Mucosa of rectum (tissue), 2 donors: ENCODE measurements at regions not wholly inside any gene's neighbourhood (a gene's known extent, or its start where the extent isn't known, plus 50 kb on each side); places are given as distances from the start of the nearest gene placed in this dataset.

Experiments
- H3K27ac ChIP-seq, 2 donors: one replicate each; pipeline ENCODE4 v1.7.0; 2013; ENCODE audit warnings: inconsistent platforms in 2 of 2, low read depth in 2 of 2, low read length in 2 of 2
- H3K27me3 ChIP-seq, 2 donors: one replicate each; pipeline ENCODE4 v1.7.0; 2013; ENCODE audit warnings: low read length in 2 of 2; ENCODE audit not compliant: control insufficient read depth in 2 of 2, insufficient read depth in 2 of 2
- H3K36me3 ChIP-seq, 2 donors: one replicate each; pipeline ENCODE4 v1.7.0; 2013; ENCODE audit warnings: low read length in 2 of 2; ENCODE audit not compliant: control insufficient read depth in 2 of 2, insufficient read depth in 2 of 2
- H3K4me1 ChIP-seq, 2 donors: one replicate each; pipeline ENCODE4 v1.7.0; 2013; ENCODE audit warnings: low read length in 2 of 2, mild to moderate bottlenecking in 1 of 2; ENCODE audit not compliant: control insufficient read depth in 2 of 2, insufficient read depth in 2 of 2
- H3K4me3 ChIP-seq, 2 donors: one replicate each; pipeline ENCODE4 v1.7.0; 2013; ENCODE audit warnings: low read length in 2 of 2
- H3K9ac ChIP-seq, 2 donors: one replicate each; pipeline ENCODE4 v1.7.0; 2013; ENCODE audit warnings: low read length in 2 of 2, low read depth in 1 of 2, mild to moderate bottlenecking in 1 of 2
- H3K9me3 ChIP-seq, 2 donors: one replicate each; pipeline ENCODE4 v1.7.0; 2013; ENCODE audit warnings: low read length in 2 of 2; ENCODE audit not compliant: control insufficient read depth in 2 of 2
- donor health status: healthy.
- donor health status: Normal muscosa, but diverticular disease.

DNA sequence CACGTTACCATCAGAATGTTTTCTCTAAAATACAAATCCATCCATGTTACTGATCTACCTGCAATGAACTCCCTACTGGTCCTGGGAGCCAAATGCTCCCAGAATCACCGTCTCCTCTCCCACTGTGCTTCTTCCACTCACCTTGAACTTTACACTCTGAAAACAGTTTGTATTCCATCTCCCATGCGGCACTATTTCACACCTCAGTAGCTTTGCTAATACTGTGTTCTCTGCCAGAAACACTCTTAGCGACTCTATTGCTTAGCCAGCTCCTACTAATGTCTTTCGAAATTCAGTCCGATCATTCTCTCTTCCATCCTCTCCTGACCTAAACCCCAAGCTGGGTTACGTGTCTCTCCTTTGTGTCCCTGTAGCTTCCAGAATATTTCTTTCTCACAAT, 284.4 kb upstream of the DUSP10 start:
- Histone ChIP-seq H3K4me1 (no peaks in the 10 kb centered on the region), H3K9me3 (no peaks in the 10 kb centered on the region), H3K36me3 (no peaks in the 10 kb centered on the region), H3K9ac (no peak overlapping the region), H3K27me3 (no peaks in the 10 kb centered on the region), H3K27ac (no peak overlapping the region), H3K4me3 (no peak overlapping the region)

DNA sequence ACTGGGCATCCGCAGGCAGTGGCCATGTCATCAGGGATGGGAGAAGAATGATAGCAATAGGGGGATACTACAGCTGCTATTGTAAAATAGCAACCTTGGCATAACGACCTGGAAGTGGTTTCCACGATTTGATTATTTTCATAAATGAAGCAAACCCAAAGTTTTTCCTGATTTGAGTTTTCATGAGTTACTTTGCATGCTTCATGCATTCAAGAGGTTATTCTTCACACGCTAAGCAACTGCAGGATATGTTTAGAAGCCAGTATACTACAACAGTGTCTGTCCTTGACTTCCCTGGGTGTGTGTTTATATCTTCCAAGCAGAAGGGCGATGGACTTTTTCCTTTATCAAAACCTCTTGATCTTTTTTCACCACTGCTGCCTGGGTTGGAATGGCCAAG, 281.1 kb upstream of the DUSP10 start:
- H3K9me3 ChIP-seq, result no peaks in the 10 kb centered on the region
- H3K36me3 ChIP-seq, result no peaks in the 10 kb centered on the region
- H3K27me3 ChIP-seq, result no peaks in the 10 kb centered on the region
- no peak overlapping the region for H3K9ac ChIP-seq
- no peak overlapping the region for H3K4me3 ChIP-seq
- no peaks in the 10 kb centered on the region for H3K4me1 ChIP-seq
- H3K27ac ChIP-seq, result no peak overlapping the region

DNA sequence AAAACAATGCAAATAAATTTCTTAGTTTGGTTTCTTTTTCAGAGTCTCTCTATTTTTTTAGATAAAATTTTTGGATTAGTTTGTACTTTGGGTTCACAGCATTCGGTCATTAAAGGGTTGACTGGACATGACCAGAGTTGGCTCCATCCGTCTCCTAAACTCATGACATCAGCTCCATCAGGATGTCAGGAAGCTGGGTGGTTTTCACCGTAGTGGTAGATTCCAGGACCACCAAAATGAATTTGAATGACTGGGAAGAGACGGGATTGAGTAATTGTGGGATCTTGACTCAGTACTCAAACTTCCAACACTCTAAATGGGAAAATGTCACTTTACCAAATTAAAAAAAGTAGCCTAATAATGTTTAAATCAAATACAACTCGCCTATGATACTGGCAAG, 279.2 kb upstream of the DUSP10 start:
- no peak overlapping the region for H3K9ac ChIP-seq
- H3K9me3 ChIP-seq, result no peaks in the 10 kb centered on the region
- no peak overlapping the region for H3K4me3 ChIP-seq
- no peaks in the 10 kb centered on the region for H3K27me3 ChIP-seq
- no peaks in the 10 kb centered on the region for H3K36me3 ChIP-seq
- H3K4me1 ChIP-seq, result no peaks in the 10 kb centered on the region
- H3K27ac ChIP-seq, result no peak overlapping the region

- no peak overlapping the region for H3K27ac ChIP-seq
- no peak overlapping the region for H3K9ac ChIP-seq
- no peaks in the 10 kb centered on the region for H3K4me1 ChIP-seq
- H3K9me3 ChIP-seq, result no peaks in the 10 kb centered on the region
- H3K36me3 ChIP-seq, result no peaks in the 10 kb centered on the region
- no peak overlapping the region for H3K4me3 ChIP-seq
- H3K27me3 ChIP-seq, result no peaks in the 10 kb centered on the region
Measured at GRCh38 chr1:222020553-222020952, 278.7 kb upstream of the DUSP10 start.

- Histone ChIP-seq H3K36me3 (no peaks in the 10 kb centered on the region), H3K4me3 (no peak overlapping the region), H3K27ac (no peak overlapping the region), H3K9ac (no peak overlapping the region), H3K4me1 (no peaks in the 10 kb centered on the region), H3K27me3 (no peaks in the 10 kb centered on the region), H3K9me3 (no peaks in the 10 kb centered on the region)
Measured at GRCh38 chr1:222019029-222019428, 277.1 kb upstream of the DUSP10 start.

DNA sequence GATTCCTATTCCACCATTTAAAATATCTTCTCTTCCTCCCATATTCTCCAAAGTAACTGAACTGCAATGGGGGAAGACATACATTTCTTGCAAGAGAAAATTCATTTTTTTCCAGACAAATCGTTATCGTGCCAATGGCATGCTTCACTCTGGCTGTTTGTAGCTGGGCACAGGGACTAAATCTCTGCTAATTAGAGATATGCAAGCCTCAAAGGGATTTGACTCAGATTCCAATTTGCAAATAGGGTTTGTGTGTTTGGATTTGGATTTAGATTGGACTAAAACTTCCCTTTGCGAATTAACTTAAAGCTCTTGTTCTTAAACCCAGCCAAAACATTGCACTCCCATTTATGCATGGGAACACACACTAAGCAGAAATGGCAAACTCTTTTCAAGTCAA, 276.2 kb upstream of the DUSP10 start:
- Histone ChIP-seq H3K27me3 (no peaks in the 10 kb centered on the region), H3K36me3 (no peaks in the 10 kb centered on the region), H3K4me3 (no peak overlapping the region), H3K4me1 (no peaks in the 10 kb centered on the region), H3K9me3 (no peaks in the 10 kb centered on the region), H3K27ac (no peak overlapping the region), H3K9ac (no peak overlapping the region)

DNA sequence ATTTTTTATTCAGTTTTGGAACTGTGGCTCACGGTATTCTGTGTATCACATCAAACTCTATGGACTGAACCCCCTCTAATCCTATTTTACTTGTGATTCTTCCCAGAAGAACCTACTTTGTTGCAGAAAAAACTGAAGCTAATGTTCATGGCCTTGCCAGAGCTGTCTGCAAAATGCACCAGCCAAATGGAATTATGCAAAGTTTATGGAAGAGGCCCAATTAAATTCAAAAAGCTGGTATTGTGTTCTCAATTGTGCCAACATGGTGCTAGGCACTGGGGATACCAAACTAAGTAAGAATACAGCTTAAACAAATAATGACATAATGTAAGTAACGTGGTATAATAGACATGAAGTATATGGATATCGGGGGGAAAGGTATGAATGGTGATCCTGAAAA, 273.8 kb upstream of the DUSP10 start:
- Histone ChIP-seq H3K36me3 (no peaks in the 10 kb centered on the region), H3K27ac (no peak overlapping the region), H3K4me1 (no peaks in the 10 kb centered on the region), H3K27me3 (no peaks in the 10 kb centered on the region), H3K9me3 (no peaks in the 10 kb centered on the region), H3K9ac (no peak overlapping the region), H3K4me3 (no peak overlapping the region)

- no peaks in the 10 kb centered on the region for H3K36me3 ChIP-seq
- H3K27me3 ChIP-seq, result no peaks in the 10 kb centered on the region
- H3K9ac ChIP-seq, result no peak overlapping the region
- H3K4me1 ChIP-seq, result no peaks in the 10 kb centered on the region
- no peaks in the 10 kb centered on the region for H3K9me3 ChIP-seq
- H3K4me3 ChIP-seq, result no peak overlapping the region
- H3K27ac ChIP-seq, result no peak overlapping the region
Measured at GRCh38 chr1:222014001-222014400, 272.1 kb upstream of the DUSP10 start.

GRCh38 chr1:222012816-222013215, 270.9 kb upstream of the DUSP10 start:
- H3K9ac ChIP-seq, result no peak overlapping the region

DNA sequence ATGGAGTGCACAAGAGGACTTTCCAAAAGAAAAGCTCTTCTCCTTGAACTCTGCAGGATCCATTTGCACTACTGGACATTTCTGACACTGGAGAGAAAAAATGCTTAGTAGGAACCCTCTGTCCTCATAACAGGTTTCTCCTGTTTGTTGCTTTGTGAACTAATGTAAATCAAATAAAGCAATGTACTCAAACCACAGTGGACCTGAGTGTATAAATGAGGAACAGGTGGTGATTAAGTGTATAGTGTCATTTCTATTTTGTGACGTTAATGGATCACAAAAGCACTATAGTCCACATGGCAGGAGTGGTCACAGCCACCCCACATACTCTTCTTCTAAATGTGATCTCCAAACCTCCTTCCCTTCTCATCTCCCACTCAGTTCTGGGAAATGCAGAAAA, 268.4 kb upstream of the DUSP10 start:
- Histone ChIP-seq H3K27me3 (no peaks in the 10 kb centered on the region), H3K36me3 (no peaks in the 10 kb centered on the region), H3K9ac (no peak overlapping the region), H3K4me3 (no peak overlapping the region), H3K9me3 (no peaks in the 10 kb centered on the region), H3K4me1 (no peaks in the 10 kb centered on the region), H3K27ac (no peak overlapping the region)

More at GRCh38 chr1:222012816-222013215, 270.9 kb upstream of the DUSP10 start:
- H3K27ac ChIP-seq, result no peak overlapping the region
- H3K36me3 ChIP-seq, result no peaks in the 10 kb centered on the region
- no peaks in the 10 kb centered on the region for H3K27me3 ChIP-seq
- H3K4me1 ChIP-seq, result no peaks in the 10 kb centered on the region
- no peak overlapping the region for H3K4me3 ChIP-seq
- H3K9me3 ChIP-seq, result no peaks in the 10 kb centered on the region

DNA sequence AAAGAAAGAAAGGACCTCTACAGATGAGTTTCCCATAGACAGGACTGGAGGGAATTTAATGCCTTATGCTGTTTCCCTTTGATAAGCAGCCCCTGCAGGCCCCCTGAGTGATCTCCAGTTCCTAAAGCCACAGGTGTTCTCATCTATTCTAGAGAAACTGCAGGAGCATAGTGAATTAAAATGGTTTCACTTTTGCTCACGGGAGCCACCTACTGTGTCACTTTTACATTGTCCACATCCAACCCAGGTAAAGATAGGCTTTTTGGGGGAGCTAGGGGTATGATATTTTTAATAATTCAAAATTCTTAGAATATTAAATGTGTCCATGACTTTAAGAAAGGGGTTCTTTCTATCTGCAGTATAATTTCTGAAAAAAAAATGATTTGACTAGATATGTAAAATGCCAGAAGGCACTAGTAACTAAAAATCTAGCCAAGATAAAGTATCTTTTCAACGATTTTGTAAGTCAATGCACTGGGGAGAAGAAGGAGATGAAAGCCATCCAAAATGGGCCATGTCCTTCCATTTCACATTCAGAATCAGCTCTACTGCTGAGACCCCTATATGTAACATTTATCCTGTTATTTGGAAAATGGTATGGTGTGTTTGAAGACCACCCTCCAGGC, 267.3 kb upstream of the DUSP10 start:
- H3K4me3 ChIP-seq, result no peak overlapping the region

More for the DNA sequence above, 267.3 kb upstream of the DUSP10 start:
- Histone ChIP-seq H3K9me3 (no peaks in the 10 kb centered on the region), H3K9ac (no peak overlapping the region), H3K36me3 (no peaks in the 10 kb centered on the region), H3K27me3 (no peaks in the 10 kb centered on the region), H3K4me1 (no peaks in the 10 kb centered on the region), H3K27ac (no peak overlapping the region)
